ENCODE measurements at regions not wholly inside any gene's neighbourhood (a gene's known extent, or its start where the extent isn't known, plus 50 kb on each side); places are given as distances from the start of the nearest gene placed in this dataset.

DNA sequence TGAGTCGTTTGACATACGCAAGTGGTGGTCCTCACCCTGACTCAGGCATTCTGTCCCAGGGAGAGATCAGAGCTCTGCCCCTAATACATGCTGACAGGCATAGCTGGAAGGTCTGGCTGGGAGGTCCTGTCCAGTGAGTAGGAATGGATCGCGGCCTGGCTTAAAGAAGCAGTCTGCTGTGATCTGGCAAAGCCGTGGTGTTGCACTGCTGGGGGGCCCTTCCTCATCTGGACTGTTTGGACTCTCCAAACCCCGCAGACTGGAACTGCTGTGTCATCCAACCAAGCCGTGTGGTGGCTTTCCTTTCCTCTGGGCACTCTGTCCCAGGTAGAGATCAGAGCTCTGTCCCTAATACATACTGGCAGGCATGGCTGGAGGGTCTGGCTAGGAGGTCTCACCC lies 64.3 kb upstream of the MAGEB16 start:
- no peaks in the 10 kb centered on the region for H3K27me3 ChIP-seq (ENCODE audit: control insufficient read depth in 1 of 2, insufficient read depth in 2 of 2, low read length in 1 of 2)
- no peaks in the 10 kb centered on the region for H3K4me1 ChIP-seq (ENCODE audit: control insufficient read depth in 1 of 2, insufficient read depth in 2 of 2, low read length in 2 of 2)
- WGBS, 2 donors, result 80 to 95% methylated on average over 7 of the region's 7 CpGs
- no peak for ATAC-seq (ENCODE audit: low FRiP score)
- DNase-seq, result no peak
- H3K4me3 ChIP-seq (ENCODE audit: low read length in 2 of 2), result no peak overlapping the region
- no peaks in the 10 kb centered on the region for H3K36me3 ChIP-seq (ENCODE audit: control insufficient read depth in 1 of 2, insufficient read depth in 2 of 2, low read length in 1 of 2)
- intact Hi-C loops (cut with DNase I), result no loop called here
- no peak overlapping the region for H3K27ac ChIP-seq (ENCODE audit: low read depth in 1 of 2, low read length in 2 of 2)
- H3K9me3 ChIP-seq (ENCODE audit: control insufficient read depth, low read length), result no peaks in the 10 kb centered on the region

DNA sequence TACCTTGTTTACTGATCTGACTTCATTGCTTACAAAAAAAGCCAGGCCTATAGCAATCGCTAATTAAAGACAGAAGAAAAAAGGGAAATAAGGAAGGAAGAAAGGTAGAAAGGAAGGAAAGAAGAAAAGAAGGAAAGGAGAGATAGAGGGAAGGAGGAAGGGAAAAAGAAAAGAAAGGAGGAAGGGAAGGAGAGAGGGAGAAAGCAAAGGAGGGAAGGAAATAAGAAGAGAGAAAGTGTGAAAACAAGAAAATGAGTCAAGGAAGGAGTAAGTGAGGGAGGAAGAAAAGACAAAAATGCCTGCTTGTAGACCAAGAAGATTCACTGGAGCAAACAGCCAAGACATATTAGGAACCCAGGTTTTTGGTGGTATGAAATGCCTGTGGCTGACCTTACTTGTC lies 57.0 kb upstream of the MAGEB16 start:
- Histone ChIP-seq H3K27ac (ENCODE audit: low read depth in 1 of 2, low read length in 2 of 2) (no peak overlapping the region), H3K27me3 (ENCODE audit: control insufficient read depth in 1 of 2, insufficient read depth in 2 of 2, low read length in 1 of 2) (no peaks in the 10 kb centered on the region), H3K36me3 (ENCODE audit: control insufficient read depth in 1 of 2, insufficient read depth in 2 of 2, low read length in 1 of 2) (no peaks in the 10 kb centered on the region), H3K4me3 (ENCODE audit: low read length in 2 of 2) (no peak overlapping the region), H3K4me1 (ENCODE audit: control insufficient read depth in 1 of 2, insufficient read depth in 2 of 2, low read length in 2 of 2) (no peaks in the 10 kb centered on the region), H3K9me3 (ENCODE audit: control insufficient read depth, low read length) (no peaks in the 10 kb centered on the region)
- ATAC-seq (ENCODE audit: low FRiP score) (no peak), DNase-seq (no peak)
- intact Hi-C loops (cut with DNase I), result no loop called here
- 73 to 97% methylated on average over 1 of the region's 1 CpG for WGBS, 2 donors

DNA sequence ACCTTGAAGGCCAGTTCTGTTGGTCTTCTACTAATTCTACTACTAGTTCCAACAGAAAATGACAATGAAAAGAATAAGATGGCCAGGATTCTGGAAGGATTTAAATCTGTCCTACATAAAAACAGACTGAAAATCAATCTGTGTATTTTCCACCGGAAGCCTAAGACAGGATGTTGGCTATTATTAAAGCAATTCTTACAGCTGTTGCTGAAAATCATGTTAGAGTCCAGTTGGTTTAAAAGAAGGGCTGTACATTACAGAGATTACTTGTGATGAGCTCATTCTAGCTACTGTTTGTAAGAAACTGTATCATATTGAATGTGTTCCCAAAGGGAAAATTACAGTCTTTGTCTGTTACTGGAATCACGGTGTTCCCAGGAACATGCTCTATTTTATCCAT lies 54.8 kb upstream of the MAGEB16 start:
- intact Hi-C loops (cut with DNase I), result no loop called here
- no peak for ATAC-seq (ENCODE audit: low FRiP score)

More for the DNA sequence above, 54.8 kb upstream of the MAGEB16 start:
- Histone ChIP-seq H3K4me1 (ENCODE audit: control insufficient read depth in 1 of 2, insufficient read depth in 2 of 2, low read length in 2 of 2) (no peaks in the 10 kb centered on the region), H3K27me3 (ENCODE audit: control insufficient read depth in 1 of 2, insufficient read depth in 2 of 2, low read length in 1 of 2) (no peaks in the 10 kb centered on the region), H3K27ac (ENCODE audit: low read depth in 1 of 2, low read length in 2 of 2) (no peak overlapping the region), H3K4me3 (ENCODE audit: low read length in 2 of 2) (no peak overlapping the region), H3K9me3 (ENCODE audit: control insufficient read depth, low read length) (no peaks in the 10 kb centered on the region), H3K36me3 (ENCODE audit: control insufficient read depth in 1 of 2, insufficient read depth in 2 of 2, low read length in 1 of 2) (no peaks in the 10 kb centered on the region)
- no peak for DNase-seq
- WGBS, 2 donors, result 27 to 50% methylated on average over 2 of the region's 2 CpGs
